Calu3 (cell line): ENCODE measurements at regions not wholly inside any gene's neighbourhood (a gene's known extent, or its start where the extent isn't known, plus 50 kb on each side); places are given as distances from the start of the nearest gene placed in this dataset.

Experiments used
- BruUV-seq: library from RNA; stranded (reverse); fragments of 400-500 nt; replicated peaks from 2 replicates; lab custom pipeline; 2021; lab: Mats Ljungman, UMichigan
- CTCF ChIA-PET: fragments of 300-600 bp; sonication (Branson Sonifier 250); formaldehyde crosslinking; loops from one replicate; lab custom pipeline; 2022; ENCODE audit warnings: antibody characterized with exemption; lab: Charles Lee
- DNase-seq: peaks from one replicate; pipeline ENCODE4 v3.0.0; 2022
- H3K27ac Mint-ChIP-seq: one replicate; pipeline ENCODE4 v1.8.0; 2022; ENCODE audit warnings: mixed read lengths; ENCODE audit not compliant: unreplicated experiment
- H3K27me3 Mint-ChIP-seq: one replicate; pipeline ENCODE4 v1.8.0; 2022; ENCODE audit warnings: mixed read lengths; ENCODE audit not compliant: unreplicated experiment
- H3K36me3 Mint-ChIP-seq: one replicate; pipeline ENCODE4 v1.8.0; 2022; ENCODE audit warnings: mild to moderate bottlenecking, moderate library complexity, mixed read lengths; ENCODE audit not compliant: insufficient read depth, unreplicated experiment
- H3K4me1 Mint-ChIP-seq: one replicate; pipeline ENCODE4 v1.8.0; 2022; ENCODE audit warnings: mild to moderate bottlenecking, low read depth, mixed read lengths; ENCODE audit not compliant: unreplicated experiment
- H3K4me3 Mint-ChIP-seq: one replicate; pipeline ENCODE4 v1.8.0; 2022; ENCODE audit warnings: mild to moderate bottlenecking, low read depth, moderate library complexity, mixed read lengths; ENCODE audit not compliant: unreplicated experiment
- H3K9me3 Mint-ChIP-seq: one replicate; pipeline ENCODE4 v1.8.0; 2022; ENCODE audit warnings: low read depth, mixed read lengths; ENCODE audit not compliant: unreplicated experiment
- CTCF ChIP-seq: fragments of 200-600 bp; IDR thresholded peaks from one replicate; pipeline ENCODE4 v1.8.0; 2022; ENCODE audit warnings: antibody characterized with exemption; ENCODE audit not compliant: unreplicated experiment
- intact Hi-C: fragments of 100-400 bp; cut with micrococcal nuclease; formaldehyde crosslinking; loops from one replicate; pipeline ENCODE4 v1.10.0; 2022; ENCODE audit not compliant: unreplicated experiment

GRCh38 chr4:156117743-156118142, 164.1 kb upstream of the CTSO start:
- no peak overlapping the region for H3K27ac Mint-ChIP-seq
- TF ChIP-seq CTCF = no peak
- DNase-seq = no peak
- BruUV-seq = no TSS peak
- no peaks in the 10 kb centered on the region for H3K27me3 Mint-ChIP-seq
- no peaks in the 10 kb centered on the region for H3K9me3 Mint-ChIP-seq
- intact Hi-C loops = no loop called here
- no peaks in the 10 kb centered on the region for H3K36me3 Mint-ChIP-seq
- CTCF ChIA-PET = no interaction called here
- no peak overlapping the region for H3K4me3 Mint-ChIP-seq
- no peaks in the 10 kb centered on the region for H3K4me1 Mint-ChIP-seq

- Mint-ChIP-seq H3K4me3 (no peak overlapping the region), H3K9me3 (no peaks in the 10 kb centered on the region), H3K36me3 (no peaks in the 10 kb centered on the region), H3K27ac (no peak overlapping the region), H3K4me1 (no peaks in the 10 kb centered on the region), H3K27me3 (no peaks in the 10 kb centered on the region)
- BruUV-seq = no TSS peak
- intact Hi-C loops = no loop called here
- no peak for TF ChIP-seq CTCF
- CTCF ChIA-PET = no interaction called here
- no peak for DNase-seq
Measured at GRCh38 chr4:156116991-156117390, 163.3 kb upstream of the CTSO start.

GRCh38 chr4:156113138-156113765, 159.6 kb upstream of the CTSO start:
- no TSS peak for BruUV-seq
- Mint-ChIP-seq H3K27ac (no peak overlapping the region), H3K9me3 (no peaks in the 10 kb centered on the region), H3K4me3 (no peak overlapping the region), H3K27me3 (no peaks in the 10 kb centered on the region), H3K36me3 (no peaks in the 10 kb centered on the region), H3K4me1 (no peaks in the 10 kb centered on the region)
- CTCF ChIA-PET = interaction anchor here (0.7 kb wide), 1 partner anchor 265 kb away, joined by 3 read pairs; no protein-coding TSS in a partner anchor
- intact Hi-C loops = no loop called here
- no peak for DNase-seq
- peak; percentile 28 for TF ChIP-seq CTCF

- BruUV-seq = no TSS peak
- intact Hi-C loops = no loop called here
- no peaks in the 10 kb centered on the region for H3K9me3 Mint-ChIP-seq
- TF ChIP-seq CTCF = no peak
- no peaks in the 10 kb centered on the region for H3K27me3 Mint-ChIP-seq
- H3K4me3 Mint-ChIP-seq = no peak overlapping the region
- no peak for DNase-seq
- no peaks in the 10 kb centered on the region for H3K36me3 Mint-ChIP-seq
- H3K27ac Mint-ChIP-seq = no peak overlapping the region
- CTCF ChIA-PET = no interaction called here
- H3K4me1 Mint-ChIP-seq = no peaks in the 10 kb centered on the region
Measured at GRCh38 chr4:156111686-156112085, 158.0 kb upstream of the CTSO start.
